ENCODE measurements at regions not wholly inside any gene's neighbourhood (a gene's known extent, or its start where the extent isn't known, plus 50 kb on each side); places are given as distances from the start of the nearest gene placed in this dataset.

DNA sequence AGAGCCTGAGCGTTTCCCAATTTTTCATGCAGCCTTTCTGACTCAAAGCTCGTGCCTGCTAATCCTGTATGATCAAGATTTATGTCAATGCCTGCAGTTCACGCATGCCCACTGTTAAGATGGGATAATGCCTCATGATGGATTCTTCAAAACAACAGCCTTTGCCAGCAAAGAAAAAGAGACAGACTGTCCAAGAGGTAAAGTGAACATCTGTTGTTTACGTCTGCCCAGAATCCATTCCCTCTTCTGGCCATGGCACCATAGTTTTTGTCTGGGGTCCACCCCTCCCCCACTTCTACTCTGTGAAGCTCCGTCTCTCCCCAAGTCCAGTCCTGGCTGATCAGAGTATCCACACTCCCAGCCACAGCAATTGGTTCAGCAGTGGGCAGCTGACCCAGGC is 91.9 kb upstream of the EYA2 start:
- H3K4me3 Mint-ChIP-seq, result no peak overlapping the region
- H3K36me3 Mint-ChIP-seq, result no peaks in the 10 kb centered on the region
- no peak for DNase-seq (ENCODE audit: low spot score in 2 of 2, unreplicated experiment in 2 of 2)
- H3K27ac Mint-ChIP-seq, result no peak overlapping the region
- H3K9me3 Mint-ChIP-seq, result no peaks in the 10 kb centered on the region
- TF ChIP-seq, protein P1, sequence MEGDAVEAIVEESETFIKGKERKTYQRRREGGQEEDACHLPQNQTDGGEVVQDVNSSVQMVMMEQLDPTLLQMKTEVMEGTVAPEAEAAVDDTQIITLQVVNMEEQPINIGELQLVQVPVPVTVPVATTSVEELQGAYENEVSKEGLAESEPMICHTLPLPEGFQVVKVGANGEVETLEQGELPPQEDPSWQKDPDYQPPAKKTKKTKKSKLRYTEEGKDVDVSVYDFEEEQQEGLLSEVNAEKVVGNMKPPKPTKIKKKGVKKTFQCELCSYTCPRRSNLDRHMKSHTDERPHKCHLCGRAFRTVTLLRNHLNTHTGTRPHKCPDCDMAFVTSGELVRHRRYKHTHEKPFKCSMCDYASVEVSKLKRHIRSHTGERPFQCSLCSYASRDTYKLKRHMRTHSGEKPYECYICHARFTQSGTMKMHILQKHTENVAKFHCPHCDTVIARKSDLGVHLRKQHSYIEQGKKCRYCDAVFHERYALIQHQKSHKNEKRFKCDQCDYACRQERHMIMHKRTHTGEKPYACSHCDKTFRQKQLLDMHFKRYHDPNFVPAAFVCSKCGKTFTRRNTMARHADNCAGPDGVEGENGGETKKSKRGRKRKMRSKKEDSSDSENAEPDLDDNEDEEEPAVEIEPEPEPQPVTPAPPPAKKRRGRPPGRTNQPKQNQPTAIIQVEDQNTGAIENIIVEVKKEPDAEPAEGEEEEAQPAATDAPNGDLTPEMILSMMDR (IDR thresholded peaks at IDR 0.05; ENCODE audit: unreplicated experiment), result no peak
- peaks cover 92% of the 10 kb centered on the region for H3K27me3 Mint-ChIP-seq (ENCODE audit: low read depth)
- peaks cover 14% of the 10 kb centered on the region for H3K4me1 Mint-ChIP-seq

DNA sequence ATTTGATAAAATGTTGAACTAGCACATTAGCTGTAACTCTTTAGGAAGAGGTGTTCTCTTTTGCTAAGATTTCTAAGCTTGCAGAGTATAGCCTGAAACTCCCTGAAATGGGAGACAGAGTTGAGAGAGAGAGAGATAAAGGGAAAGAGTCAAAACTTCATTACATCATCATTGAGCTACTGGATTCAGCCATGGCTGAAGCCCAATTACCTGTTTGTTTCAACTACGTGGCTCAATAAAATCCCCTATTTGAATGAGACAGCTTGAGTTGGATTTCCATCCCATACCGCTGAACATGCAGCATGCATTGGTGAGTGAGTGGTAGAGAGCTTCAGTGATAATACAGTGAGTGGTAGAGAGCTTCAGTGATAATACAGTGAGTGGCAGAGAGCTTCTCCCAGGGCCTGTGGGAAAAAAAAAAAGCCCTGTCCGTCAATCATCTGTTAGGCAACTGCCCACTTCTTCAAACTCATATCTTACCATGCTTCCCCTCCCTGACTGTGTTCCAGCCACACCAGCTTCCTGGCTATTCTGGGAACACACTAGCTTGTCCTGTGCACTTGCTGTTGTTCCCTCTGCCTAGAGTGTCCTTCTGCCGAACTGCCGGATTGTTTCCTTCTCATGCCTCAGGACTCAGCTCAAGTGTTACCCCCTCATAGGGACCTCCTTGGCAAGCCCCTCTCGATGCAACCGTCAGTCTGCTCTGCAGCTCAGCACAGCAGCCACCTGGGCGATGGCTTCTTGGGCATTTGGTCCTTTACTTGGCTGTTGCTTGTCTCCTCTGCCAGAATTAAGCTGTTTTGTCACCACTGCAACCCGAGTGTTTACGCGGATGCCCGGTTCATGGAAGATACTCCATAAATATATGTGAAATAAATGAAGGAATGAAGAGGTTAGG is 91.3 kb upstream of the EYA2 start:
- Mint-ChIP-seq H3K4me3 (no peak overlapping the region), H3K27ac (no peak overlapping the region), H3K9me3 (no peaks in the 10 kb centered on the region), H3K27me3 (ENCODE audit: low read depth) (peaks cover 95% of the 10 kb centered on the region), H3K36me3 (no peaks in the 10 kb centered on the region), H3K4me1 (peaks cover 12% of the 10 kb centered on the region)
- TF ChIP-seq, protein P1 (IDR thresholded peaks at IDR 0.05; ENCODE audit: unreplicated experiment), result no peak
- no peak for DNase-seq (ENCODE audit: low spot score in 2 of 2, unreplicated experiment in 2 of 2)

DNA sequence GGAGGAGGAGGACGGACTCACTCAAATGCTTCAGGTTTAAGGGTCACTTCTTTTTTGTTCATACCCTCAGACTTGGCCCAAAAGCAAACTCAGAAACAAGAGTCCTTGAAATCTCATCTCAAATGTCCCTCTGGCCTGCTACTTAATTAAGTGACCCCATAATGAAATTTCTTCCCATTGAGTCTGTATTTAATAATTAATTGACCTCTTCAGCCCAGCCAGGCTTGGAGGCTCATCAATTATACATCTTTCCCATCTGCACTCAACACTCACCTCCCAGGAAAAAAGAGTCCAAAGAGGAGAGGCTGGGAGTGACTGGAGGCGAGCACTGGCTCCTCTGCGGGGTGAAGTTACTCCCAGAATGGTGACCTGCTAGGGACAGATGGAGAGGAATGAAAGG is 90.5 kb upstream of the EYA2 start:
- Mint-ChIP-seq H3K4me3 (no peak overlapping the region), H3K27ac (no peak overlapping the region)

DNA sequence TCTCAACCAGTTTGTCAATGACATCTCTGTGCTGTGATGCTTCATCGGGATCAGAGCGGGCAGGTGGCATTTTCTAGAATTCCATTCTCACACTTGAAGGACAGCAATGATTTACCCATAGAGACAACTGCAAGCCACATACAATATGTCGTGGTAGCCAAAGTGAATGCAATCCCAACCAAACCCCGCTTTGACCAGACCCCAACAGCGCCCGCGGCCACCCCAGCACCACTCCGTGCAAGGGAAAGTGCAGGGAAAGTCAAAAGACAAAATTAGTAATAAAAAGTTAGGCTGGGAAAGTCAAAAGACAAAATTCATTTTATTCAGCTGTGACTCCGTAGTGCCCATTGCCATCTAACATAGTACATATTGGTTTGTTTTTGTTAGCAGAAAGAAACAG is 88.8 kb upstream of the EYA2 start:
- DNase-seq (ENCODE audit: low spot score in 2 of 2, unreplicated experiment in 2 of 2), result no peak
- H3K9me3 Mint-ChIP-seq, result no peaks in the 10 kb centered on the region
- H3K27me3 Mint-ChIP-seq (ENCODE audit: low read depth), result peaks cover 92% of the 10 kb centered on the region
- H3K27ac Mint-ChIP-seq, result no peak overlapping the region
- TF ChIP-seq, protein P1 (IDR thresholded peaks at IDR 0.05; ENCODE audit: unreplicated experiment), result no peak
- no peaks in the 10 kb centered on the region for H3K36me3 Mint-ChIP-seq
- peaks cover 25% of the 10 kb centered on the region for H3K4me1 Mint-ChIP-seq
- H3K4me3 Mint-ChIP-seq, result no peak overlapping the region

More for the DNA sequence above, 90.5 kb upstream of the EYA2 start:
- Mint-ChIP-seq H3K9me3 (no peaks in the 10 kb centered on the region), H3K4me1 (peaks cover 12% of the 10 kb centered on the region), H3K36me3 (no peaks in the 10 kb centered on the region), H3K27me3 (ENCODE audit: low read depth) (peaks cover 93% of the 10 kb centered on the region)
- TF ChIP-seq, protein P1 (IDR thresholded peaks at IDR 0.05; ENCODE audit: unreplicated experiment), result no peak
- DNase-seq (ENCODE audit: low spot score in 2 of 2, unreplicated experiment in 2 of 2), result no peak

DNA sequence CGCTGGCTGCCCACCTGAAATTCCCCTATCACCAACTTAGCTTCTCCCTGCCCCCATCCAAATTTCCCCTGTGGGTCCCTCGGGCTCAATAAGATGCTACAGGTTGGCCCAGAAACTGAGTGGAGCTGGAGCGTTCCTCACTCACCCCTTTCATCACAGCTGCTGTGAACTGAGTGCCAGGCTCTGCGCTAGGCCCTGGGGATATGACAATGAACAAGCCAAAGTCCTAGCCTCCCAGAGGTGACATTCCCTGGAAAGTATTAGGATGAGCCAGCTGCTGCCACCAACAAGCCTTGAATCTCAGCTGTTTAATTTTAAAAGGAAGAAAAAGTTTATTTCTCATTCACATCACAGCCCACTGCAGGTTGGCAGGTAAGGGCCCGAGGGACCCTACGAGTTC is 86.6 kb upstream of the EYA2 start:
- no peaks in the 10 kb centered on the region for H3K36me3 Mint-ChIP-seq
- TF ChIP-seq, protein P1 (IDR thresholded peaks at IDR 0.05; ENCODE audit: unreplicated experiment), result no peak
- H3K9me3 Mint-ChIP-seq, result no peaks in the 10 kb centered on the region
- H3K27ac Mint-ChIP-seq, result no peak overlapping the region
- no peak overlapping the region for H3K4me3 Mint-ChIP-seq
- DNase-seq (ENCODE audit: low spot score in 2 of 2, unreplicated experiment in 2 of 2), result no peak
- H3K27me3 Mint-ChIP-seq (ENCODE audit: low read depth), result peaks cover 76% of the 10 kb centered on the region
- peaks cover 16% of the 10 kb centered on the region for H3K4me1 Mint-ChIP-seq

Measured in mesothelial cell of epicardium (in vitro differentiated cells).